ENCODE measurements at regions not wholly inside any gene's neighbourhood (a gene's known extent, or its start where the extent isn't known, plus 50 kb on each side); places are given as distances from the start of the nearest gene placed in this dataset.
"Not testable (repeated sequence)": the region's sequence is repeated elsewhere in the genome, so short reads cannot be mapped to it uniquely, and the experiment has no call there.

- not testable (repeated sequence) for ATAC-seq, H3K4me3 Mint-ChIP-seq, H3K9me3 Mint-ChIP-seq, H3K27ac Mint-ChIP-seq, H3K36me3 Mint-ChIP-seq, H3K4me1 Mint-ChIP-seq, H3K27me3 Mint-ChIP-seq
Observed at GRCh38 chrX:10469-11458, 270.4 kb upstream of the PLCXD1 start.

GRCh38 chrX:13821-14443, 267.2 kb upstream of the PLCXD1 start:
- not testable (repeated sequence) for H3K4me3 Mint-ChIP-seq
- peak; percentile 55 for ATAC-seq

GRCh38 chrX:14452-14851, 266.7 kb upstream of the PLCXD1 start:
- not testable (repeated sequence) for ATAC-seq, H3K9me3 Mint-ChIP-seq, H3K4me3 Mint-ChIP-seq, H3K4me1 Mint-ChIP-seq, H3K27me3 Mint-ChIP-seq, H3K36me3 Mint-ChIP-seq, H3K27ac Mint-ChIP-seq

More at GRCh38 chrX:13821-14443, 267.2 kb upstream of the PLCXD1 start:
- not testable (repeated sequence) for H3K4me1 Mint-ChIP-seq, H3K27me3 Mint-ChIP-seq, H3K36me3 Mint-ChIP-seq, H3K9me3 Mint-ChIP-seq, H3K27ac Mint-ChIP-seq

GRCh38 chrX:18768-19454, 262.3 kb upstream of the PLCXD1 start:
- peak; percentile 94 for ATAC-seq
- H3K27ac Mint-ChIP-seq, H3K4me1 Mint-ChIP-seq, H3K36me3 Mint-ChIP-seq, H3K9me3 Mint-ChIP-seq, H3K27me3 Mint-ChIP-seq: not testable (repeated sequence)
- H3K4me3 Mint-ChIP-seq = peak overlapping the region; percentile 65

GRCh38 chrX:19455-19827, 261.7 kb upstream of the PLCXD1 start:
- not testable (repeated sequence) for H3K9me3 Mint-ChIP-seq, H3K4me3 Mint-ChIP-seq, H3K36me3 Mint-ChIP-seq, H3K27me3 Mint-ChIP-seq, H3K27ac Mint-ChIP-seq, H3K4me1 Mint-ChIP-seq
- peak; percentile 60 for ATAC-seq

GRCh38 chrX:19912-20571, 261.1 kb upstream of the PLCXD1 start:
- Mint-ChIP-seq H3K9me3 (no peaks in the 10 kb centered on the region), H3K4me3 (peak overlapping the region; percentile 93), H3K27me3 (no peaks in the 10 kb centered on the region), H3K36me3 (no peaks in the 10 kb centered on the region), H3K27ac (peak overlapping the region; percentile 71), H3K4me1 (peaks cover 4% of the 10 kb centered on the region)
- peak; percentile 48 for ATAC-seq

- ATAC-seq, H3K4me1 Mint-ChIP-seq, H3K9me3 Mint-ChIP-seq, H3K4me3 Mint-ChIP-seq, H3K27me3 Mint-ChIP-seq, H3K27ac Mint-ChIP-seq, H3K36me3 Mint-ChIP-seq: not testable (repeated sequence)
Observed at GRCh38 chrX:24139-24538, 257.0 kb upstream of the PLCXD1 start.

All from stimulated activated memory B cell treated with anti-CD40 and anti-IgM and Interleukin-4, amounts not matched to agents 10 μg/mL and 1 μg/mL and 100 μg/mL, for 72 hours (primary cell).